ENCODE measurements at regions not wholly inside any gene's neighbourhood (a gene's known extent, or its start where the extent isn't known, plus 50 kb on each side); places are given as distances from the start of the nearest gene placed in this dataset.

DNA sequence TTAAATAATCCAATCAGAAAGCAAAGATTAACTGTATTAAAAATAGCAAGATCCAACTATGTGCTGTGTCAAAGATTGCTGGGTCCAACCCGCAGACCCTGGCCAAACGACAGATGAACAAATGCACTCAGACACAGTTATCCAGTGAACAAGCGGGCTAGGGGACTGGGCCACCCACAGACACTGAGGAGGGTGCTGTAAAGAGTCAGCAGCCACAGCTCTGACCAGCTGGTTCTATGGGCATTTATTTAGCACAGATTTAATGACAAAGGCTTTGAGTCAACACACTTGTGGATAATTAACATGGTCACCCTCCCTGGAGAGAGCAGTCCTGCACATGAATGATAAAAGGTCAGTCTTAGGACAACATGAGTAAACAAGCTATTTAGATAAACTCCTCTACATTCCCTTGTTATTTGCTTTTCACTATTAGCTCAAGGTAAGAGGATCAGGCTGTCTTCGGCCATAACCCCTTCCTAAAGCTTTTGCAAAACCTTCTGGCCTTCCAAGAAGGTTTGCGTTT lies 424.9 kb downstream of the HINT1 start:
- H2AFZ ChIP-seq (ENCODE audit: control insufficient read depth, low read depth, low read length): no peak overlapping the region
- ChIA-PET SMC1A (ENCODE audit: uncharacterized antibody, unreplicated experiment) (interaction anchor here (0.7 kb wide), 2 partner anchors 14 to 15 kb away, joined by 3 read pairs; no protein-coding TSS in a partner anchor), CTCF (no interaction called here), POLR2A (no interaction called here), RAD21 (ENCODE audit: unreplicated experiment) (no interaction called here)
- no peaks in the 10 kb centered on the region for H3K36me3 ChIP-seq (ENCODE audit: control insufficient read depth in 2 of 2, insufficient read depth in 2 of 2, low read length in 1 of 2)
- FAIRE-seq (no peak), ATAC-seq (no peak), DNase-seq (ENCODE audit: low read depth, low spot score) (no peak)
- no peak overlapping the region for H3K27ac ChIP-seq (ENCODE audit: control insufficient read depth, insufficient read depth)
- in situ Hi-C loops (cut with MboI) (no loop called here), intact Hi-C loops (cut with micrococcal nuclease; ENCODE audit: unreplicated experiment) (no loop called here)
- H3K9me3 ChIP-seq (replicated peaks; ENCODE audit: control insufficient read depth, insufficient read depth, low read length): no peaks in the 10 kb centered on the region
- no peaks in the 10 kb centered on the region for H3K79me2 ChIP-seq (ENCODE audit: control insufficient read depth, insufficient read depth, low read length)
- WGBS (ENCODE audit: insufficient coverage, insufficient replicate concordance, low lambda C conversion rate, missing lambda C conversion rate): 26% methylated on average over 5 of the region's 5 CpGs
- no peaks in the 10 kb centered on the region for H3K4me1 ChIP-seq (ENCODE audit: control insufficient read depth, insufficient read depth, low read length)
- H4K20me1 ChIP-seq (ENCODE audit: control insufficient read depth, insufficient read depth): no peaks in the 10 kb centered on the region
- no peaks in the 10 kb centered on the region for H3K27me3 ChIP-seq (replicated peaks in 1 of 2; ENCODE audit: control insufficient read depth in 2 of 2, insufficient read depth in 2 of 2, low read length in 1 of 2)
- H3K4me2 ChIP-seq (ENCODE audit: control insufficient read depth, insufficient read depth): no peak overlapping the region
- H3K4me3 ChIP-seq: no peak overlapping the region
- no peak overlapping the region for H3K9ac ChIP-seq (ENCODE audit: control insufficient read depth, insufficient read depth, low read length)
- BruUV-seq (replicated peaks): no TSS peak
- TF ChIP-seq CHD1 (IDR thresholded peaks at IDR 0.05; ENCODE audit: low read depth, low read length): no peak
- no peak for TF ChIP-seq NR2F1 (conservative IDR thresholded peaks at IDR 0.05)
- no peak for TF ChIP-seq SPI1 (IDR thresholded peaks at IDR 0.05; ENCODE audit: borderline replicate concordance, insufficient read depth, low read depth, low read length)
- TF ChIP-seq TCF12 (IDR thresholded peaks at IDR 0.05; ENCODE audit: low read depth, low read length): no peak
- TF ChIP-seq CBX3 (IDR thresholded peaks at IDR 0.05; ENCODE audit: borderline replicate concordance, low read depth): no peak
- no peak for TF ChIP-seq EP300 (IDR thresholded peaks at IDR 0.05; ENCODE audit: borderline replicate concordance in 1 of 2, control insufficient read depth in 1 of 2, low read depth in 2 of 2, low read length in 2 of 2)
- no peak for TF ChIP-seq EED (IDR thresholded peaks at IDR 0.05; ENCODE audit: low read depth)
- TF ChIP-seq, protein P1, sequence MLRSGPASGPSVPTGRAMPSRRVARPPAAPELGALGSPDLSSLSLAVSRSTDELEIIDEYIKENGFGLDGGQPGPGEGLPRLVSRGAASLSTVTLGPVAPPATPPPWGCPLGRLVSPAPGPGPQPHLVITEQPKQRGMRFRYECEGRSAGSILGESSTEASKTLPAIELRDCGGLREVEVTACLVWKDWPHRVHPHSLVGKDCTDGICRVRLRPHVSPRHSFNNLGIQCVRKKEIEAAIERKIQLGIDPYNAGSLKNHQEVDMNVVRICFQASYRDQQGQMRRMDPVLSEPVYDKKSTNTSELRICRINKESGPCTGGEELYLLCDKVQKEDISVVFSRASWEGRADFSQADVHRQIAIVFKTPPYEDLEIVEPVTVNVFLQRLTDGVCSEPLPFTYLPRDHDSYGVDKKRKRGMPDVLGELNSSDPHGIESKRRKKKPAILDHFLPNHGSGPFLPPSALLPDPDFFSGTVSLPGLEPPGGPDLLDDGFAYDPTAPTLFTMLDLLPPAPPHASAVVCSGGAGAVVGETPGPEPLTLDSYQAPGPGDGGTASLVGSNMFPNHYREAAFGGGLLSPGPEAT (IDR thresholded peaks at IDR 0.05; ENCODE audit: low read depth): no peak
- TF ChIP-seq FOXK2 (IDR thresholded peaks at IDR 0.05): no peak
- TF ChIP-seq SUPT20H (IDR thresholded peaks at IDR 0.05; ENCODE audit: borderline replicate concordance, control insufficient read depth, low read depth, low read length): no peak
- no peak for TF ChIP-seq ZNF207 (IDR thresholded peaks at IDR 0.05; ENCODE audit: borderline replicate concordance)
- TF ChIP-seq BCL11A (IDR thresholded peaks at IDR 0.05; ENCODE audit: low read depth, low read length): no peak
- TF ChIP-seq, protein P2, sequence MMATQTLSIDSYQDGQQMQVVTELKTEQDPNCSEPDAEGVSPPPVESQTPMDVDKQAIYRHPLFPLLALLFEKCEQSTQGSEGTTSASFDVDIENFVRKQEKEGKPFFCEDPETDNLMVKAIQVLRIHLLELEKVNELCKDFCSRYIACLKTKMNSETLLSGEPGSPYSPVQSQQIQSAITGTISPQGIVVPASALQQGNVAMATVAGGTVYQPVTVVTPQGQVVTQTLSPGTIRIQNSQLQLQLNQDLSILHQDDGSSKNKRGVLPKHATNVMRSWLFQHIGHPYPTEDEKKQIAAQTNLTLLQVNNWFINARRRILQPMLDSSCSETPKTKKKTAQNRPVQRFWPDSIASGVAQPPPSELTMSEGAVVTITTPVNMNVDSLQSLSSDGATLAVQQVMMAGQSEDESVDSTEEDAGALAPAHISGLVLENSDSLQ (IDR thresholded peaks at IDR 0.05): no peak
- TF ChIP-seq, protein P3, sequence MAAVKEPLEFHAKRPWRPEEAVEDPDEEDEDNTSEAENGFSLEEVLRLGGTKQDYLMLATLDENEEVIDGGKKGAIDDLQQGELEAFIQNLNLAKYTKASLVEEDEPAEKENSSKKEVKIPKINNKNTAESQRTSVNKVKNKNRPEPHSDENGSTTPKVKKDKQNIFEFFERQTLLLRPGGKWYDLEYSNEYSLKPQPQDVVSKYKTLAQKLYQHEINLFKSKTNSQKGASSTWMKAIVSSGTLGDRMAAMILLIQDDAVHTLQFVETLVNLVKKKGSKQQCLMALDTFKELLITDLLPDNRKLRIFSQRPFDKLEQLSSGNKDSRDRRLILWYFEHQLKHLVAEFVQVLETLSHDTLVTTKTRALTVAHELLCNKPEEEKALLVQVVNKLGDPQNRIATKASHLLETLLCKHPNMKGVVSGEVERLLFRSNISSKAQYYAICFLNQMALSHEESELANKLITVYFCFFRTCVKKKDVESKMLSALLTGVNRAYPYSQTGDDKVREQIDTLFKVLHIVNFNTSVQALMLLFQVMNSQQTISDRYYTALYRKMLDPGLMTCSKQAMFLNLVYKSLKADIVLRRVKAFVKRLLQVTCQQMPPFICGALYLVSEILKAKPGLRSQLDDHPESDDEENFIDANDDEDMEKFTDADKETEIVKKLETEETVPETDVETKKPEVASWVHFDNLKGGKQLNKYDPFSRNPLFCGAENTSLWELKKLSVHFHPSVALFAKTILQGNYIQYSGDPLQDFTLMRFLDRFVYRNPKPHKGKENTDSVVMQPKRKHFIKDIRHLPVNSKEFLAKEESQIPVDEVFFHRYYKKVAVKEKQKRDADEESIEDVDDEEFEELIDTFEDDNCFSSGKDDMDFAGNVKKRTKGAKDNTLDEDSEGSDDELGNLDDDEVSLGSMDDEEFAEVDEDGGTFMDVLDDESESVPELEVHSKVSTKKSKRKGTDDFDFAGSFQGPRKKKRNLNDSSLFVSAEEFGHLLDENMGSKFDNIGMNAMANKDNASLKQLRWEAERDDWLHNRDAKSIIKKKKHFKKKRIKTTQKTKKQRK (IDR thresholded peaks at IDR 0.05; ENCODE audit: low read depth, low read length): no peak
- no peak for TF ChIP-seq SIX5 (IDR thresholded peaks at IDR 0.05; ENCODE audit: low read depth, low read length, severe bottlenecking)
- no peak for TF ChIP-seq KAT2A (conservative IDR thresholded peaks at IDR 0.05; ENCODE audit: control insufficient read depth, low read depth, low read length)
